ENCODE measurements at regions not wholly inside any gene's neighbourhood (a gene's known extent, or its start where the extent isn't known, plus 50 kb on each side); places are given as distances from the start of the nearest gene placed in this dataset.

GRCh38 chr10:105986486-105986885, 1178.0 kb downstream of the SORCS1 start:
- DNase-seq (ENCODE audit: insufficient read length, low spot score, missing footprints) = no peak

DNA sequence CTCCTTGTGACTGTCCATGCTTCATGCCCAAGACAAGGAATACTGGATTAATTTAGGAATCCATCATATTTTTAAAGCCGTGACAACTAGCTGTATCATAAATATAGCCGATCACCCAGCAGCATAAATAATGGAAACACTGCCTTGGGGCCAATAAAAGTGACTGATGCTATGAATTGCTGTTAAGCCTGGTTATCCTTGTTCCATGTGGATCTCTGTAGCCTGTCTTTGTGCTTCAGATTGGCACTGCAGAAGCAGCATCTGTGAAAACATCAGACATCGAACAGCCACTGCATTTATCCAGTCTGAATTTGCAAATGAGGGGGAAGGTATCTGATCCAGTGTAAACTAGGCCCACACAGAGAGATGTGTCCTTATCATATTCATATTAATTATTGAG, 1181.8 kb downstream of the SORCS1 start:
- no peak overlapping the region for H3K4me2 ChIP-seq (ENCODE audit: insufficient read depth, low read length)
- no peaks in the 10 kb centered on the region for H3K79me2 ChIP-seq (ENCODE audit: insufficient read depth, low read length)
- no peak overlapping the region for H3K4me3 ChIP-seq (ENCODE audit: insufficient read depth, low read length)
- H4K20me1 ChIP-seq (ENCODE audit: insufficient read depth, low read length) = no peaks in the 10 kb centered on the region
- peaks cover 3% of the 10 kb centered on the region for H3K9me3 ChIP-seq (ENCODE audit: low read depth, low read length)
- no peaks in the 10 kb centered on the region for H3K36me3 ChIP-seq (ENCODE audit: insufficient read depth, low read length)
- no peaks in the 10 kb centered on the region for H3K4me1 ChIP-seq (ENCODE audit: insufficient read depth, low read length)
- no peak overlapping the region for H3K27ac ChIP-seq (ENCODE audit: low read depth, low read length)
- H2AFZ ChIP-seq (ENCODE audit: low read length) = no peak overlapping the region
- no peaks in the 10 kb centered on the region for H3K27me3 ChIP-seq (ENCODE audit: insufficient read depth, low read length)
- TF ChIP-seq, protein P1, sequence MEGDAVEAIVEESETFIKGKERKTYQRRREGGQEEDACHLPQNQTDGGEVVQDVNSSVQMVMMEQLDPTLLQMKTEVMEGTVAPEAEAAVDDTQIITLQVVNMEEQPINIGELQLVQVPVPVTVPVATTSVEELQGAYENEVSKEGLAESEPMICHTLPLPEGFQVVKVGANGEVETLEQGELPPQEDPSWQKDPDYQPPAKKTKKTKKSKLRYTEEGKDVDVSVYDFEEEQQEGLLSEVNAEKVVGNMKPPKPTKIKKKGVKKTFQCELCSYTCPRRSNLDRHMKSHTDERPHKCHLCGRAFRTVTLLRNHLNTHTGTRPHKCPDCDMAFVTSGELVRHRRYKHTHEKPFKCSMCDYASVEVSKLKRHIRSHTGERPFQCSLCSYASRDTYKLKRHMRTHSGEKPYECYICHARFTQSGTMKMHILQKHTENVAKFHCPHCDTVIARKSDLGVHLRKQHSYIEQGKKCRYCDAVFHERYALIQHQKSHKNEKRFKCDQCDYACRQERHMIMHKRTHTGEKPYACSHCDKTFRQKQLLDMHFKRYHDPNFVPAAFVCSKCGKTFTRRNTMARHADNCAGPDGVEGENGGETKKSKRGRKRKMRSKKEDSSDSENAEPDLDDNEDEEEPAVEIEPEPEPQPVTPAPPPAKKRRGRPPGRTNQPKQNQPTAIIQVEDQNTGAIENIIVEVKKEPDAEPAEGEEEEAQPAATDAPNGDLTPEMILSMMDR (IDR thresholded peaks at IDR 0.05; ENCODE audit: extremely low read depth, low read depth, low read length) = no peak
- no peak for DNase-seq (ENCODE audit: insufficient read length, low spot score, missing footprints)

More at GRCh38 chr10:105986486-105986885, 1178.0 kb downstream of the SORCS1 start:
- Histone ChIP-seq H2AFZ (ENCODE audit: low read length) (no peak overlapping the region), H3K4me2 (ENCODE audit: insufficient read depth, low read length) (no peak overlapping the region), H3K36me3 (ENCODE audit: insufficient read depth, low read length) (no peaks in the 10 kb centered on the region), H3K4me3 (ENCODE audit: insufficient read depth, low read length) (no peak overlapping the region), H3K27me3 (ENCODE audit: insufficient read depth, low read length) (no peaks in the 10 kb centered on the region), H3K79me2 (ENCODE audit: insufficient read depth, low read length) (no peaks in the 10 kb centered on the region), H4K20me1 (ENCODE audit: insufficient read depth, low read length) (no peaks in the 10 kb centered on the region), H3K27ac (ENCODE audit: low read depth, low read length) (no peak overlapping the region), H3K9me3 (ENCODE audit: low read depth, low read length) (peaks cover 3% of the 10 kb centered on the region), H3K4me1 (ENCODE audit: insufficient read depth, low read length) (no peaks in the 10 kb centered on the region)
- TF ChIP-seq, protein P1 (IDR thresholded peaks at IDR 0.05; ENCODE audit: extremely low read depth, low read depth, low read length) = no peak

DNA sequence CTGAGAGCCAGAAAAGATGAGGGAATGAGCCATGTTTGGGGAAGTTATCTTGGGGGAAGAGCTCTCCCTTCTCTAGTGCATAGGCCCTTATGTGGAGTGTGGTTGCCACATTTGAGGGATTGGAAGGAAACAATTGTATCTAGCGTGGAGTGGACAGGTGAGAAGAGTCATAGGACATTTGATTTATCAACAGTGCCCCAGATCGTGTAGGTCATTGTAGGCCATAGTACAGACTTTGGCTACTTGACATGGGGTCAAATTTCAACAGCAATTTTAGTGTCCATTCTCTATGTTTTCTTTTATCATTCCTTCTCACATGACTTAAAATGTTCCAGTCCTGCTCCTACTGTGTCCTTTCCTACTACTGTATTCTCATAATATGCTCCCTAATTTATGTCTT, 1182.8 kb downstream of the SORCS1 start:
- Histone ChIP-seq H3K4me1 (ENCODE audit: insufficient read depth, low read length) (no peaks in the 10 kb centered on the region), H3K27ac (ENCODE audit: low read depth, low read length) (no peak overlapping the region), H3K4me3 (ENCODE audit: insufficient read depth, low read length) (no peak overlapping the region), H4K20me1 (ENCODE audit: insufficient read depth, low read length) (no peaks in the 10 kb centered on the region), H2AFZ (ENCODE audit: low read length) (no peak overlapping the region), H3K36me3 (ENCODE audit: insufficient read depth, low read length) (no peaks in the 10 kb centered on the region), H3K79me2 (ENCODE audit: insufficient read depth, low read length) (no peaks in the 10 kb centered on the region), H3K27me3 (ENCODE audit: insufficient read depth, low read length) (no peaks in the 10 kb centered on the region), H3K9me3 (ENCODE audit: low read depth, low read length) (peaks cover 3% of the 10 kb centered on the region), H3K4me2 (ENCODE audit: insufficient read depth, low read length) (no peak overlapping the region)
- TF ChIP-seq, protein P1 (IDR thresholded peaks at IDR 0.05; ENCODE audit: extremely low read depth, low read depth, low read length) = no peak
- DNase-seq (ENCODE audit: insufficient read length, low spot score, missing footprints) = no peak

GRCh38 chr10:105974803-105975456, 1189.6 kb downstream of the SORCS1 start:
- Histone ChIP-seq H3K27me3 (ENCODE audit: insufficient read depth, low read length) (no peaks in the 10 kb centered on the region), H3K4me1 (ENCODE audit: insufficient read depth, low read length) (no peaks in the 10 kb centered on the region), H3K4me2 (ENCODE audit: insufficient read depth, low read length) (no peak overlapping the region), H2AFZ (ENCODE audit: low read length) (no peak overlapping the region), H3K79me2 (ENCODE audit: insufficient read depth, low read length) (no peaks in the 10 kb centered on the region), H3K36me3 (ENCODE audit: insufficient read depth, low read length) (no peaks in the 10 kb centered on the region), H3K9me3 (ENCODE audit: low read depth, low read length) (no peaks in the 10 kb centered on the region), H3K4me3 (ENCODE audit: insufficient read depth, low read length) (no peak overlapping the region), H4K20me1 (ENCODE audit: insufficient read depth, low read length) (no peaks in the 10 kb centered on the region), H3K27ac (ENCODE audit: low read depth, low read length) (no peak overlapping the region)
- no peak for DNase-seq (ENCODE audit: insufficient read length, low spot score, missing footprints)
- TF ChIP-seq, protein P1 (IDR thresholded peaks at IDR 0.05; ENCODE audit: extremely low read depth, low read depth, low read length) = no peak
